H9 (cell line): ENCODE measurements at regions not wholly inside any gene's neighbourhood (a gene's known extent, or its start where the extent isn't known, plus 50 kb on each side); places are given as distances from the start of the nearest gene placed in this dataset.

Source experiments
- DNase-seq: peaks from one replicate; pipeline ENCODE4 v3.0.0-alpha.2; 2017
- H2AFZ ChIP-seq: one replicate; pipeline ENCODE4 v1.6.1; 2013; ENCODE audit warnings: mild to moderate bottlenecking, low read length, control low read depth, moderate library complexity
- H2AK5ac ChIP-seq: 2 replicates; pipeline ENCODE4 v1.6.1; 2013; ENCODE audit warnings: low read length, control low read depth, mixed read lengths; ENCODE audit not compliant: insufficient read length
- H2BK120ac ChIP-seq: one replicate; pipeline ENCODE4 v1.6.1; 2013; ENCODE audit warnings: low read depth, mild to moderate bottlenecking, low read length, control low read depth, inconsistent platforms; ENCODE audit not compliant: poor library complexity, severe bottlenecking
- H2BK12ac ChIP-seq: 2 replicates; pipeline ENCODE4 v1.6.1; 2013; ENCODE audit warnings: low read length, control low read depth, mixed read lengths, low read depth; ENCODE audit not compliant: insufficient read length
- H2BK15ac ChIP-seq: 2 replicates; pipeline ENCODE4 v1.6.1; 2013; ENCODE audit warnings: low read depth, low read length, control low read depth
- H2BK20ac ChIP-seq: one replicate; pipeline ENCODE4 v1.6.1; 2013; ENCODE audit warnings: low read depth, mild to moderate bottlenecking, low read length, control low read depth, inconsistent platforms; ENCODE audit not compliant: poor library complexity, severe bottlenecking
- H2BK5ac ChIP-seq: 2 replicates; pipeline ENCODE4 v1.6.1; 2013; ENCODE audit warnings: low read length, control low read depth, mixed read lengths; ENCODE audit not compliant: insufficient read length
- H3K14ac ChIP-seq: 2 replicates; pipeline ENCODE4 v1.6.1; 2013; ENCODE audit warnings: low read length, control low read depth; ENCODE audit not compliant: insufficient read depth
- H3K18ac ChIP-seq: 2 replicates; pipeline ENCODE4 v1.6.1; 2013; ENCODE audit warnings: low read depth, mild to moderate bottlenecking, mixed read lengths, low read length, control low read depth; ENCODE audit not compliant: insufficient read length
- H3K23ac ChIP-seq: 2 replicates; pipeline ENCODE4 v1.6.1; 2013; ENCODE audit warnings: low read length, control low read depth, mixed read lengths, low read depth; ENCODE audit not compliant: insufficient read length
- H3K23me2 ChIP-seq: 2 replicates; pipeline ENCODE4 v1.6.1; 2013; ENCODE audit warnings: low read depth, mild to moderate bottlenecking, mixed read lengths, low read length, control low read depth; ENCODE audit not compliant: insufficient read length, poor library complexity, severe bottlenecking
- H3K27ac ChIP-seq: 2 replicates; pipeline ENCODE4 v1.5.1; 2013; ENCODE audit warnings: low read length, control low read depth, mixed read lengths, low read depth; ENCODE audit not compliant: insufficient read length
- H3K27me3 ChIP-seq: 2 replicates; pipeline ENCODE4 v1.6.1; 2013; ENCODE audit warnings: low read length, control low read depth, inconsistent platforms; ENCODE audit not compliant: insufficient read depth
- H3K4ac ChIP-seq: 2 replicates; pipeline ENCODE4 v1.6.1; 2013; ENCODE audit warnings: low read depth, mild to moderate bottlenecking, control low read depth, inconsistent platforms, low read length, moderate library complexity
- H3K4me1 ChIP-seq: 2 replicates; pipeline ENCODE4 v1.6.1; 2013; ENCODE audit warnings: low read length, control low read depth, inconsistent platforms; ENCODE audit not compliant: insufficient read depth
- H3K4me2 ChIP-seq: 2 replicates; pipeline ENCODE4 v1.6.1; 2013; ENCODE audit warnings: low read length, control low read depth, mixed read lengths; ENCODE audit not compliant: insufficient read length, insufficient read depth
- H3K56ac ChIP-seq: 2 replicates; pipeline ENCODE4 v1.6.1; 2013; ENCODE audit warnings: low read depth, mild to moderate bottlenecking, mixed read lengths, low read length, control low read depth; ENCODE audit not compliant: insufficient read length
- H3K79me1 ChIP-seq: 2 replicates; pipeline ENCODE4 v1.6.1; 2013; ENCODE audit warnings: low read depth, mild to moderate bottlenecking, moderate library complexity, low read length, control low read depth, inconsistent platforms; ENCODE audit not compliant: insufficient read depth, poor library complexity, severe bottlenecking
- H3K79me2 ChIP-seq: 2 replicates; pipeline ENCODE4 v1.6.1; 2013; ENCODE audit warnings: low read length, control low read depth, inconsistent platforms; ENCODE audit not compliant: insufficient read depth
- H3K9ac ChIP-seq: 2 replicates; pipeline ENCODE4 v1.6.1; 2013; ENCODE audit warnings: low read length, control low read depth, mixed read lengths; ENCODE audit not compliant: insufficient read length; ENCODE audit errors: extremely low read depth
- H3K9me3 ChIP-seq: one replicate; pipeline ENCODE4 v1.6.1; 2013; ENCODE audit warnings: low read depth, low read length, inconsistent platforms; ENCODE audit not compliant: control insufficient read depth
- H3T11ph ChIP-seq: one replicate; pipeline ENCODE4 v1.6.1; 2013; ENCODE audit warnings: mild to moderate bottlenecking, low read length, control low read depth, inconsistent platforms
- H4K20me1 ChIP-seq: one replicate; pipeline ENCODE4 v1.6.1; 2013; ENCODE audit not compliant: control insufficient read depth, insufficient read length, insufficient read depth
- H4K5ac ChIP-seq: 2 replicates; pipeline ENCODE4 v1.6.1; 2013; ENCODE audit warnings: low read depth, mild to moderate bottlenecking, mixed read lengths, low read length, control low read depth; ENCODE audit not compliant: insufficient read length
- H4K8ac ChIP-seq: replicated peaks from 2 replicates; pipeline ENCODE4 v1.6.1; 2013; ENCODE audit warnings: low read length, control low read depth, mixed read lengths, low read depth; ENCODE audit not compliant: insufficient read length
- H4K91ac ChIP-seq: 2 replicates; pipeline ENCODE4 v1.6.1; 2013; ENCODE audit warnings: low read depth, mild to moderate bottlenecking, moderate library complexity, mixed read lengths, low read length, control low read depth; ENCODE audit not compliant: insufficient read length
- H3K27ac Mint-ChIP-seq, 3 experiments: 2 replicates in 2 of 3; 3 replicates in 1 of 3; pipeline ENCODE4 v1.8.0; 2020 to 2021; ENCODE audit warnings: mixed read lengths in 3 of 3, mild to moderate bottlenecking in 1 of 3, moderate library complexity in 1 of 3
- H3K27me3 Mint-ChIP-seq: 2 replicates; pipeline ENCODE4 v1.8.0; 2021; ENCODE audit warnings: low read depth, mild to moderate bottlenecking, moderate library complexity, mixed read lengths
- H3K36me3 Mint-ChIP-seq, 3 experiments: 2 replicates in 2 of 3; 3 replicates in 1 of 3; pipeline ENCODE4 v1.8.0; 2020 to 2021; ENCODE audit warnings: low read depth in 3 of 3, mixed read lengths in 3 of 3; ENCODE audit not compliant: insufficient read depth in 1 of 3
- H3K4me1 Mint-ChIP-seq, 2 experiments: 2 replicates each; pipeline ENCODE4 v1.8.0; 2020; ENCODE audit warnings: mixed read lengths in 2 of 2
- H3K4me3 Mint-ChIP-seq, 2 experiments: 2 replicates in 1 of 2; 3 replicates in 1 of 2; pipeline ENCODE4 v1.8.0; 2020 to 2021; ENCODE audit warnings: mild to moderate bottlenecking in 2 of 2, mixed read lengths in 2 of 2, moderate library complexity in 1 of 2
- H3K9me3 Mint-ChIP-seq, 2 experiments: 2 replicates in 1 of 2; 3 replicates in 1 of 2; pipeline ENCODE4 v1.8.0; 2020; ENCODE audit warnings: mild to moderate bottlenecking in 2 of 2, mixed read lengths in 2 of 2, moderate library complexity in 1 of 2
- CTCF ChIP-seq: fragments of 200-600 bp; sonication (generic); conservative IDR thresholded peaks from 3 replicates; pipeline ENCODE4 v1.8.0; 2021; ENCODE audit warnings: antibody characterized with exemption, mild to moderate bottlenecking
- WGBS: extraction: QIAGEN DNeasy Blood & Tissue Kit; methylation state at CpG from one replicate; pipeline ENCODE4 v1.1.7; 2013; ENCODE audit warnings: missing lambda C conversion rate, low lambda C conversion rate, mixed read lengths; ENCODE audit not compliant: insufficient read length; ENCODE audit errors: extremely low coverage; 5-methylcytosine and 5-hydroxymethylcytosine counted together

GRCh38 chr14:105793836-105794235 is 267.5 kb downstream of the TMEM121 start:
- H3K9me3 Mint-ChIP-seq, result peaks cover 90 to 98% of the 10 kb centered on the region in 2 experiments
- Histone ChIP-seq H3K79me1 (no peaks in the 10 kb centered on the region), H3K27me3 (no peaks in the 10 kb centered on the region), H2BK5ac (no peak overlapping the region), H2AK5ac (no peak overlapping the region), H3K56ac (no peak overlapping the region), H2BK20ac (no peak overlapping the region), H3K4ac (no peak overlapping the region), H4K20me1 (no peaks in the 10 kb centered on the region), H3K4me2 (no peak overlapping the region), H3K79me2 (no peaks in the 10 kb centered on the region), H2AFZ (no peak overlapping the region), H2BK15ac (no peak overlapping the region), H4K8ac (no peak overlapping the region), H3K27ac (no peak overlapping the region), H4K91ac (no peak overlapping the region), H3K23ac (no peak overlapping the region), H3K14ac (no peak overlapping the region), H3K9ac (no peak overlapping the region), H2BK120ac (no peak overlapping the region), H4K5ac (no peak overlapping the region), H3K4me1 (no peaks in the 10 kb centered on the region), H3K9me3 (peaks cover 79% of the 10 kb centered on the region), H3T11ph (no peak overlapping the region), H2BK12ac (no peak overlapping the region), H3K18ac (no peak overlapping the region), H3K23me2 (no peaks in the 10 kb centered on the region)
- TF ChIP-seq CTCF, result no peak
- H3K27ac Mint-ChIP-seq, result no peak overlapping the region
- H3K4me1 Mint-ChIP-seq, result no peaks in the 10 kb centered on the region
- H3K27me3 Mint-ChIP-seq, result no peaks in the 10 kb centered on the region; the same call in none of the 2 replicates
- no peak overlapping the region for H3K4me3 Mint-ChIP-seq
- no CpG with 5 or more reads among the region's 4 CpGs for WGBS
- no peak for DNase-seq
- peaks cover 2 to 30% (median 8%) of the 10 kb centered on the region in 3 experiments; a peak in 5 of 7 replicates for H3K36me3 Mint-ChIP-seq
